ENCODE measurements at regions not wholly inside any gene's neighbourhood (a gene's known extent, or its start where the extent isn't known, plus 50 kb on each side); places are given as distances from the start of the nearest gene placed in this dataset.

DNA sequence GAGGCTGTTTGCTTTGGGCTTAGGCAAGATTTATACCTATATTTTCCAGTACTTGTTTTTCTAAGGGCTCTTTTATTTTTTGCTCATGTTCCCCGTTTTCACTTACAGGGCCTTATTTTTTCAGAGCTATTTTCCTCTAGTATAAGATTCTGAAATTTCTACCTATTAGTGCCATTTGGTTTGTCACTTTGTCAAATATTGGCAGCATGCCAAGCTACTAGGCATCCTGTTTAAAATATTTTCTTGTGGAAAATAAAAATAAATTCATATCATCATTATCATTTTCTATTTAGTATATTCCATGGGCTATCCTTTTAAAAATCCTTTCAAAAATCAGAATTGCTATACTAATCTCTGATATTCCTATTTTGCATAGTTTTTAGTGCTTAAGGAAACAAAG lies 64.8 kb upstream of the CHST9 start:
- ATAC-seq (no peak), DNase-seq (ENCODE audit: low read depth, low spot score) (no peak)
- CTCF ChIA-PET = no interaction called here
- POLR2A ChIA-PET = no interaction called here
- Histone ChIP-seq H3K36me3 (ENCODE audit: control insufficient read depth, insufficient read depth, low read length) (no peaks in the 10 kb centered on the region), H3K4me3 (ENCODE audit: low read depth in 2 of 2, low read length in 2 of 2) (no peak overlapping the region), H3K27me3 (ENCODE audit: control insufficient read depth, insufficient read depth, low read length) (no peaks in the 10 kb centered on the region), H3K4me1 (ENCODE audit: control insufficient read depth, insufficient read depth, low read length) (no peaks in the 10 kb centered on the region), H3K27ac (ENCODE audit: low read length) (no peak overlapping the region), H3K9me3 (ENCODE audit: control insufficient read depth, insufficient read depth, low read depth, low read length) (no peaks in the 10 kb centered on the region)
- TF ChIP-seq POLR2AphosphoS5 (IDR thresholded peaks at IDR 0.05; ENCODE audit: low read depth, low read length) = no peak
- TF ChIP-seq, protein P1, sequence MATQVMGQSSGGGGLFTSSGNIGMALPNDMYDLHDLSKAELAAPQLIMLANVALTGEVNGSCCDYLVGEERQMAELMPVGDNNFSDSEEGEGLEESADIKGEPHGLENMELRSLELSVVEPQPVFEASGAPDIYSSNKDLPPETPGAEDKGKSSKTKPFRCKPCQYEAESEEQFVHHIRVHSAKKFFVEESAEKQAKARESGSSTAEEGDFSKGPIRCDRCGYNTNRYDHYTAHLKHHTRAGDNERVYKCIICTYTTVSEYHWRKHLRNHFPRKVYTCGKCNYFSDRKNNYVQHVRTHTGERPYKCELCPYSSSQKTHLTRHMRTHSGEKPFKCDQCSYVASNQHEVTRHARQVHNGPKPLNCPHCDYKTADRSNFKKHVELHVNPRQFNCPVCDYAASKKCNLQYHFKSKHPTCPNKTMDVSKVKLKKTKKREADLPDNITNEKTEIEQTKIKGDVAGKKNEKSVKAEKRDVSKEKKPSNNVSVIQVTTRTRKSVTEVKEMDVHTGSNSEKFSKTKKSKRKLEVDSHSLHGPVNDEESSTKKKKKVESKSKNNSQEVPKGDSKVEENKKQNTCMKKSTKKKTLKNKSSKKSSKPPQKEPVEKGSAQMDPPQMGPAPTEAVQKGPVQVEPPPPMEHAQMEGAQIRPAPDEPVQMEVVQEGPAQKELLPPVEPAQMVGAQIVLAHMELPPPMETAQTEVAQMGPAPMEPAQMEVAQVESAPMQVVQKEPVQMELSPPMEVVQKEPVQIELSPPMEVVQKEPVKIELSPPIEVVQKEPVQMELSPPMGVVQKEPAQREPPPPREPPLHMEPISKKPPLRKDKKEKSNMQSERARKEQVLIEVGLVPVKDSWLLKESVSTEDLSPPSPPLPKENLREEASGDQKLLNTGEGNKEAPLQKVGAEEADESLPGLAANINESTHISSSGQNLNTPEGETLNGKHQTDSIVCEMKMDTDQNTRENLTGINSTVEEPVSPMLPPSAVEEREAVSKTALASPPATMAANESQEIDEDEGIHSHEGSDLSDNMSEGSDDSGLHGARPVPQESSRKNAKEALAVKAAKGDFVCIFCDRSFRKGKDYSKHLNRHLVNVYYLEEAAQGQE (IDR thresholded peaks at IDR 0.05; ENCODE audit: insufficient read depth in 1 of 2, low read depth in 2 of 2, low read length in 1 of 2) = no peak
- no peak for TF ChIP-seq TCF7L2 (IDR thresholded peaks at IDR 0.05; ENCODE audit: low read depth, low read length)
- TF ChIP-seq, protein P2, sequence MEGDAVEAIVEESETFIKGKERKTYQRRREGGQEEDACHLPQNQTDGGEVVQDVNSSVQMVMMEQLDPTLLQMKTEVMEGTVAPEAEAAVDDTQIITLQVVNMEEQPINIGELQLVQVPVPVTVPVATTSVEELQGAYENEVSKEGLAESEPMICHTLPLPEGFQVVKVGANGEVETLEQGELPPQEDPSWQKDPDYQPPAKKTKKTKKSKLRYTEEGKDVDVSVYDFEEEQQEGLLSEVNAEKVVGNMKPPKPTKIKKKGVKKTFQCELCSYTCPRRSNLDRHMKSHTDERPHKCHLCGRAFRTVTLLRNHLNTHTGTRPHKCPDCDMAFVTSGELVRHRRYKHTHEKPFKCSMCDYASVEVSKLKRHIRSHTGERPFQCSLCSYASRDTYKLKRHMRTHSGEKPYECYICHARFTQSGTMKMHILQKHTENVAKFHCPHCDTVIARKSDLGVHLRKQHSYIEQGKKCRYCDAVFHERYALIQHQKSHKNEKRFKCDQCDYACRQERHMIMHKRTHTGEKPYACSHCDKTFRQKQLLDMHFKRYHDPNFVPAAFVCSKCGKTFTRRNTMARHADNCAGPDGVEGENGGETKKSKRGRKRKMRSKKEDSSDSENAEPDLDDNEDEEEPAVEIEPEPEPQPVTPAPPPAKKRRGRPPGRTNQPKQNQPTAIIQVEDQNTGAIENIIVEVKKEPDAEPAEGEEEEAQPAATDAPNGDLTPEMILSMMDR (IDR thresholded peaks at IDR 0.05) = no peak
- no peak for TF ChIP-seq SIN3A (IDR thresholded peaks at IDR 0.05; ENCODE audit: borderline replicate concordance, insufficient read depth, low read depth, low read length)
- intact Hi-C loops (cut with micrococcal nuclease; ENCODE audit: unreplicated experiment) = no loop called here
- in situ Hi-C loops (cut with HindIII; ENCODE audit: low pct_unique_long_range_greater_than_20kb, low sequenced_read_pairs) = no loop called here
- no TSS peak for BruUV-seq (replicated peaks)

DNA sequence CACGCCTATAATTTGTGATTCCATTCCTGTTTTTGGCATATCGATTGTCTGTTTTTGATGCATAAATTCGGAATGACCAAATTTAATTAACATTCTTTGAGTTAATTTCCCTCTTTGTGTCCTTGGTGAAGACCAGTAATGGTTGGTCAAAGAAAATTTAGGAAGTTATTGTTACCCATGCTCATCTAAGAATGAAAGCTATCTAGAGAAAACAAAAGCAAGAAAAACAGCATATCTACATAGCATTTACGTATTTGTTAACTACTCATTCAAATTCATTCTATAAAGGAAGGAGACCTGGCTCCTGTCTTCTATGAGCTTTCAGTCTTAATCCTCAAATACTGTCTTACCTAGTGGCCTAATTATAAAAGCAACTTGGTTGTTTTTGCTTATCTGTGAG lies 59.2 kb upstream of the CHST9 start:
- in situ Hi-C loops (cut with HindIII; ENCODE audit: low pct_unique_long_range_greater_than_20kb, low sequenced_read_pairs) = no loop called here
- H3K4me3 ChIP-seq (ENCODE audit: low read depth in 2 of 2, low read length in 2 of 2) = no peak overlapping the region
- POLR2A ChIA-PET = no interaction called here
- H3K27me3 ChIP-seq (ENCODE audit: control insufficient read depth, insufficient read depth, low read length) = no peaks in the 10 kb centered on the region
- H3K9me3 ChIP-seq (ENCODE audit: control insufficient read depth, insufficient read depth, low read depth, low read length) = no peaks in the 10 kb centered on the region
- DNase-seq (ENCODE audit: low read depth, low spot score) (no peak), ATAC-seq (no peak)
- H3K27ac ChIP-seq (ENCODE audit: low read length) = no peak overlapping the region
- no TSS peak for BruUV-seq (replicated peaks)
- H3K4me1 ChIP-seq (ENCODE audit: control insufficient read depth, insufficient read depth, low read length) = no peaks in the 10 kb centered on the region
- intact Hi-C loops (cut with micrococcal nuclease; ENCODE audit: unreplicated experiment) = no loop called here
- no peak for TF ChIP-seq POLR2AphosphoS5 (IDR thresholded peaks at IDR 0.05; ENCODE audit: low read depth, low read length)
- TF ChIP-seq, protein P1 (IDR thresholded peaks at IDR 0.05; ENCODE audit: insufficient read depth in 1 of 2, low read depth in 2 of 2, low read length in 1 of 2) = no peak
- TF ChIP-seq TCF7L2 (IDR thresholded peaks at IDR 0.05; ENCODE audit: low read depth, low read length) = no peak
- TF ChIP-seq SIN3A (IDR thresholded peaks at IDR 0.05; ENCODE audit: borderline replicate concordance, insufficient read depth, low read depth, low read length) = no peak
- TF ChIP-seq, protein P2 (IDR thresholded peaks at IDR 0.05) = no peak
- CTCF ChIA-PET = no interaction called here
- H3K36me3 ChIP-seq (ENCODE audit: control insufficient read depth, insufficient read depth, low read length) = no peaks in the 10 kb centered on the region

Measured in Panc1 (cell line).